Brain microvascular endothelial cell (primary cell): ENCODE measurements at regions not wholly inside any gene's neighbourhood (a gene's known extent, or its start where the extent isn't known, plus 50 kb on each side); places are given as distances from the start of the nearest gene placed in this dataset.

Experiments used
- DNase-seq: peaks from one replicate; pipeline ENCODE4 v3.0.0-alpha.2; 2020
- H3K27ac ChIP-seq: fragments of 250-450 bp; sonication (Bioruptor Pico); 2 replicates; pipeline ENCODE4 v1.5.1; 2020; ENCODE audit warnings: mild to moderate bottlenecking, moderate library complexity
- H3K27me3 ChIP-seq: fragments of 250-450 bp; sonication (Bioruptor Pico); replicated peaks from 2 replicates; pipeline ENCODE4 v1.5.1; 2020; ENCODE audit warnings: mild to moderate bottlenecking
- H3K36me3 ChIP-seq: fragments of 250-450 bp; sonication (Bioruptor Pico); replicated peaks from 2 replicates; pipeline ENCODE4 v1.5.1; 2020; ENCODE audit warnings: mild to moderate bottlenecking
- H3K4me3 ChIP-seq: 2 replicates; pipeline ENCODE4 v1.5.1; 2011; ENCODE audit warnings: low read depth, mild to moderate bottlenecking, control low read depth, low read length, moderate library complexity
- CTCF ChIP-seq: IDR thresholded peaks from 2 replicates; pipeline ENCODE4 v1.5.1; 2011; ENCODE audit warnings: low read depth, mild to moderate bottlenecking, moderate library complexity, low read length, control low read depth, inconsistent platforms; ENCODE audit errors: missing control alignments
- in situ Hi-C: cut with HindIII; loops from 2 replicates; pipeline ENCODE4 v1.10.0; 2017; ENCODE audit warnings: low sequenced_read_pairs, low pct_ligation_motif_present

GRCh38 chr12:114799574-114800487 lies 115.9 kb upstream of the TBX3 start:
- Histone ChIP-seq H3K27ac (no peak overlapping the region), H3K36me3 (no peaks in the 10 kb centered on the region), H3K4me3 (no peak overlapping the region), H3K27me3 (no peaks in the 10 kb centered on the region)
- no peak for TF ChIP-seq CTCF
- in situ Hi-C loops, result no loop called here
- no peak for DNase-seq

- in situ Hi-C loops, result no loop called here
- H3K4me3 ChIP-seq, result no peak overlapping the region
- no peaks in the 10 kb centered on the region for H3K27me3 ChIP-seq
- DNase-seq, result no peak
- no peak for TF ChIP-seq CTCF
- H3K36me3 ChIP-seq, result no peaks in the 10 kb centered on the region
- no peak overlapping the region for H3K27ac ChIP-seq
These were observed 110.1 kb upstream of the TBX3 start for GRCh38 chr12:114794049-114794558.

GRCh38 chr12:114790276-114790675 lies 106.3 kb upstream of the TBX3 start:
- no peak overlapping the region for H3K4me3 ChIP-seq
- in situ Hi-C loops, result no loop called here

GRCh38 chr12:114789821-114790220 lies 105.8 kb upstream of the TBX3 start:
- Histone ChIP-seq H3K4me3 (no peak overlapping the region), H3K36me3 (no peaks in the 10 kb centered on the region), H3K27me3 (no peaks in the 10 kb centered on the region), H3K27ac (no peak overlapping the region)
- no peak for TF ChIP-seq CTCF
- in situ Hi-C loops, result no loop called here
- no peak for DNase-seq

More at GRCh38 chr12:114790276-114790675, 106.3 kb upstream of the TBX3 start:
- no peak for TF ChIP-seq CTCF
- H3K27me3 ChIP-seq, result no peaks in the 10 kb centered on the region
- no peak overlapping the region for H3K27ac ChIP-seq
- H3K36me3 ChIP-seq, result no peaks in the 10 kb centered on the region
- no peak for DNase-seq

GRCh38 chr12:114789276-114789675 lies 105.3 kb upstream of the TBX3 start:
- TF ChIP-seq CTCF, result no peak
- Histone ChIP-seq H3K27ac (no peak overlapping the region), H3K27me3 (no peaks in the 10 kb centered on the region), H3K4me3 (no peak overlapping the region), H3K36me3 (no peaks in the 10 kb centered on the region)
- no peak for DNase-seq
- in situ Hi-C loops, result no loop called here
